ENCODE measurements at regions not wholly inside any gene's neighbourhood (a gene's known extent, or its start where the extent isn't known, plus 50 kb on each side); places are given as distances from the start of the nearest gene placed in this dataset.

- TF ChIP-seq CEBPB (IDR thresholded peaks at IDR 0.05; ENCODE audit: low read depth) (no peak), EZH2 (IDR thresholded peaks at IDR 0.05) (no peak), ATF3 (IDR thresholded peaks at IDR 0.05) (no peak), CBX3 (IDR thresholded peaks at IDR 0.05; ENCODE audit: low read depth) (no peak), JUND (IDR thresholded peaks at IDR 0.05) (no peak), RAD21 (IDR thresholded peaks at IDR 0.05; ENCODE audit: low read depth) (no peak), ZFX (IDR thresholded peaks at IDR 0.05) (no peak), EZH2phosphoT487 (IDR thresholded peaks at IDR 0.05; ENCODE audit: borderline replicate concordance) (no peak)
- TF ChIP-seq, protein P1, sequence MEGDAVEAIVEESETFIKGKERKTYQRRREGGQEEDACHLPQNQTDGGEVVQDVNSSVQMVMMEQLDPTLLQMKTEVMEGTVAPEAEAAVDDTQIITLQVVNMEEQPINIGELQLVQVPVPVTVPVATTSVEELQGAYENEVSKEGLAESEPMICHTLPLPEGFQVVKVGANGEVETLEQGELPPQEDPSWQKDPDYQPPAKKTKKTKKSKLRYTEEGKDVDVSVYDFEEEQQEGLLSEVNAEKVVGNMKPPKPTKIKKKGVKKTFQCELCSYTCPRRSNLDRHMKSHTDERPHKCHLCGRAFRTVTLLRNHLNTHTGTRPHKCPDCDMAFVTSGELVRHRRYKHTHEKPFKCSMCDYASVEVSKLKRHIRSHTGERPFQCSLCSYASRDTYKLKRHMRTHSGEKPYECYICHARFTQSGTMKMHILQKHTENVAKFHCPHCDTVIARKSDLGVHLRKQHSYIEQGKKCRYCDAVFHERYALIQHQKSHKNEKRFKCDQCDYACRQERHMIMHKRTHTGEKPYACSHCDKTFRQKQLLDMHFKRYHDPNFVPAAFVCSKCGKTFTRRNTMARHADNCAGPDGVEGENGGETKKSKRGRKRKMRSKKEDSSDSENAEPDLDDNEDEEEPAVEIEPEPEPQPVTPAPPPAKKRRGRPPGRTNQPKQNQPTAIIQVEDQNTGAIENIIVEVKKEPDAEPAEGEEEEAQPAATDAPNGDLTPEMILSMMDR (IDR thresholded peaks at IDR 0.05 in 2 of 3, conservative IDR thresholded peaks at IDR 0.05 in 1 of 3; ENCODE audit: borderline replicate concordance in 1 of 3, insufficient read depth in 1 of 3, low read depth in 2 of 3, low read length in 2 of 3): no peak
These were observed 368.3 kb downstream of the SPATA31D1 start for GRCh38 chr9:82356871-82357270.
